ENCODE measurements at regions not wholly inside any gene's neighbourhood (a gene's known extent, or its start where the extent isn't known, plus 50 kb on each side); places are given as distances from the start of the nearest gene placed in this dataset.
"Not testable (repeated sequence)": the region's sequence is repeated elsewhere in the genome, so short reads cannot be mapped to it uniquely, and the experiment has no call there.

DNA sequence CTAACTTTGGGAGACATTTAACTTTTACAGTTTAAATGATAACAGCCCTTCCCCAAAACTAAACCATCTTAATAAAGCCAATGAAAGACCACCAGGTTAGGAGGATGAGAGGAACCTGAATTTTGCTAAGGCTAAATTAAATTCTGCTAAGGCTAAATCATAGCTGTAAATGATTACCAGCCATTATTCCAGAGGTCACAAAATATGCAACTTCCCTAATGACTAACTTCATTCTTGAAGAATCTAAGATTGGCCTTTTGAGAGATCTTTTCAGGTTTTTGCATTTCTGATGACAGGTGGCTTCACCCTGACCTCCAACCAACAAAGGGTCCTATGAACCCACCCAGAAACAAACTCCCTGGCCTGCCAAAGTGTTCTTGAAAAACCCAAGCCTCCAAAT lies 373.3 kb downstream of the IPMK start:
- no peaks in the 10 kb centered on the region for H3K36me3 ChIP-seq
- no peaks in the 10 kb centered on the region for H3K27me3 ChIP-seq
- no peak for TF ChIP-seq Cebpa-rat (IDR thresholded peaks at IDR 0.05)
- H4K20me1 ChIP-seq = no peaks in the 10 kb centered on the region
- H3K4me2 ChIP-seq = no peak overlapping the region
- H3K4me1 ChIP-seq = no peaks in the 10 kb centered on the region
- H3K27ac ChIP-seq = no peak overlapping the region
- H3K9me3 ChIP-seq = no peaks in the 10 kb centered on the region
- H3K9ac ChIP-seq = no peak overlapping the region
- no peak overlapping the region for H3K4me3 ChIP-seq

DNA sequence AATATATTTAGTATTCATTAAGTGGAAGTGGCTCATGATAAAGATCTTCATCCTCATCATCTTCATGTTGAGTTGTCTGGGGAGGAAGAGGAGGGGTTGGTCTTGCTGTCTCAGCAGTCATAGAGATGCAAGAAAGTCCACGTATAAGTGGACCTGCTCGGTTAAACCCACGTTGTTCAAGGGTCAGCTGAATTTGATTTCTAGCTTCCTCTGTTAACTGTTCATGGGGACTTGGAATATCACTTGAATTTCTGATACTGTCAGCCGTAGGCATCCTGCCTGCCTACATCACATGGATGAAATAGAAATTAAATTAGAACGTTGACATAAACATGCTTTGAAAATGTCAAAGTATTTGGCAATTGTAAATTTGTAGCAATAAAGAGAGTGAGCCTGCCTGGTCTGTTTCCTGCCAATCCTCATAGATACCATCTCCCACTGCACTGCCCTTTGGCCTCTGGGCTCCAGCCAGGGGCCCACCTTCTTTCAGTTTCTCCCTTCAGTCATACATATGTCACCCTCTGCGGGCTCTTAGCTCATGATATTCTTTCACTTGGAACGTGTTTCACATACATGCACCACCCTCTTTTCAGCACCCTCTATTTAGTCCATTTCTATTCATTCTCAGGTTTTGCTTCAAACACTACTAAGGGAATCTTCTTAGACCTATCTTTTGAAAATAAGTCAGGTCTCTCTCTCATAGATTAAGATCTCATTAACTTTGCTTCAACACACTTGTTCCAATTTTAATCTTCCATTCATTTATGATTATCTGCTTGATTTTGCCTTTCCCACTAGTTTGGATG lies 376.3 kb downstream of the IPMK start:
- no peak overlapping the region for H3K4me3 ChIP-seq
- H3K9ac ChIP-seq = no peak overlapping the region
- H3K4me1 ChIP-seq = no peaks in the 10 kb centered on the region
- TF ChIP-seq Cebpa-rat (IDR thresholded peaks at IDR 0.05) = no peak
- no peak overlapping the region for H3K27ac ChIP-seq
- H3K4me2 ChIP-seq = no peak overlapping the region
- H3K27me3 ChIP-seq = no peaks in the 10 kb centered on the region
- H4K20me1 ChIP-seq = no peaks in the 10 kb centered on the region
- no peaks in the 10 kb centered on the region for H3K36me3 ChIP-seq
- no peaks in the 10 kb centered on the region for H3K9me3 ChIP-seq

DNA sequence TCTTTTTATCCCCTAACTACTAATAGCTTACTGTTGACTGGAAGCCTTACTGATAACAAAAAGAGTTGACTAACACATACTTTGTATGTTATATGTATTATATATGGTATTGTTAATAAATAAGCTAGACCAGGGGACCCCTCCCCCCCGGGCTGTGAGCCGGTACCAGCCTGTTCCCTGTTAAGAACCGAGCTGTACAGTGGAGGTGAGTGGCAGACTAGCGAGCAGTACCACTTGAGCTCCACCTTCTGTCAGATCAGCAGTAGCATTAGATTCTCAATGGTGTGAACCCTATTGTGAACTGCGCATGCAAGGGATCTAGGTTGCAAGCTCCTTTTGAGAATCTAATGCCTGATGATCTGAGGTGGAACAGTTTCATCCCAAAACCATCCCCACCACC lies 377.0 kb downstream of the IPMK start:
- Histone ChIP-seq H3K4me1 (no peaks in the 10 kb centered on the region), H3K4me3 (no peak overlapping the region)
- TF ChIP-seq Cebpa-rat (IDR thresholded peaks at IDR 0.05) = no peak

DNA sequence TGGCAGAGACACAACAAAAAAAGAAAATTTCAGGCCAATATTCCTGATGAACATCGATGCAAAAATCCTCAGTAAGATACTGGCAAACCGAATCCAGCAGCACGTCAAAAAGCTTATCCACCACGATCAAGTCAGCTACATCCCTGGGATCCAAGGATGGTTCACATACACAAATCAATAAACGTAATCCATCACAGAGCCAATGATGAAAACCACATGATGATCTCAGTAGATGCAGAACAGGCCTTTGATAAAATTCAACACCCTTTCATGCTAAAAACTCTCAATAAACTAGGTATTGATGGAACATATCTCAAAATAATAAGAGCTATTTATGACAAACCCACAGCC lies 382.1 kb downstream of the IPMK start:
- not testable (repeated sequence) for H3K36me3 ChIP-seq, H3K27ac ChIP-seq, H4K20me1 ChIP-seq, H3K27me3 ChIP-seq, H3K9me3 ChIP-seq, H3K4me3 ChIP-seq, H3K4me1 ChIP-seq, H3K4me2 ChIP-seq, H3K9ac ChIP-seq

More for the DNA sequence above, 377.0 kb downstream of the IPMK start:
- no peak overlapping the region for H3K9ac ChIP-seq
- no peak overlapping the region for H3K4me2 ChIP-seq
- no peaks in the 10 kb centered on the region for H3K36me3 ChIP-seq
- H3K27me3 ChIP-seq = no peaks in the 10 kb centered on the region
- H3K9me3 ChIP-seq = no peaks in the 10 kb centered on the region
- no peak overlapping the region for H3K27ac ChIP-seq
- no peaks in the 10 kb centered on the region for H4K20me1 ChIP-seq

DNA sequence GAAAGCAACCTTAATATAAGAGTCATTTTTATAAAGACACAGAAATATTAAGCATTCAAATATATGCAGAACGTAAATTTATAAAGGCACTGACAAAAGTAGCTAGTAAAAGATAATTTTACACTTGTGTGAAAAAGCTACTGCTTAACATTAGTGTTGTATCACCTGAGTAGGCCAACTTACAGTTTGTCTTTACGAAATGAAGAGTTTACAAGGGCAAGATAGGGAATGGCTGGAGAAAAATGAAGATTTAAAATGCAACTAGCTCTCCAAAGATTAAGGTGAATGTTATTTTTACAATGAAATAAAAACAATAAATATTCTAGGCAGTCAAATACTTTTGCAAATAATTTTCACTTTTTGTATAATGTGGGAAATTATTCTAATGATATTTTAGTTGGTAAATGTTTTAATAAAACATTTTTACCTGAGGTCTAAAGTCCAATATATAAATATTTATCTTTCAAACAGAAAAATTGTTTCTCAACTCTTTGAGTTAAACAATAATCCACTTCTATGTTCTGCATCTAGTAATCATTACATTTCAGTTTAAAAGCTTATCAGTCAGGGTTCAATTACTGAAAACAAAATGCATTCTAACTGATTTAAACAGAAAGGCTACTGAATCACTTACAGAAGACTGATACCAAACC lies 382.6 kb downstream of the IPMK start:
- TF ChIP-seq Cebpa-rat (IDR thresholded peaks at IDR 0.05) = no peak
- H3K27me3 ChIP-seq = no peaks in the 10 kb centered on the region

DNA sequence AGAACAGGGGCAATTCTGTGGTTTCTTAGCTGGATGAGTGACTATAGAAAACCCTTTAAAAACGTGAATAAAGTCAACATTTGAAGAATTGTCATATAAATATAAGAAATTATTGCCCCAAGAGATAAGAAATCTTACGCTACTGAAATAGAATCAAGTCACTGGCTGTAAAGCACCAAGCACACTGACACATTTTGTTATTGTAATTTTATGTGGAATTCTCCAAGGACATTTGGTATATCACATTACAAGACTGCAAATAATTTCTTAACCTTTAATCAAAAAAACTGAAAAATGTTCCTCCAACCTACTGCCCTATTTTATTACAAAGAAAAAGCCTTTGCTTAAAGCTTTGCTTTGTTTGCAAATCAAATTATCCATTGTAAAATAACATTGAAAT lies 383.3 kb downstream of the IPMK start:
- Histone ChIP-seq H4K20me1 (no peaks in the 10 kb centered on the region), H3K4me2 (no peak overlapping the region), H3K9ac (no peak overlapping the region)

More for the DNA sequence above, 382.6 kb downstream of the IPMK start:
- Histone ChIP-seq H3K4me3 (no peak overlapping the region), H3K9ac (no peak overlapping the region), H4K20me1 (no peaks in the 10 kb centered on the region), H3K4me1 (no peaks in the 10 kb centered on the region), H3K9me3 (no peaks in the 10 kb centered on the region), H3K27ac (no peak overlapping the region), H3K4me2 (no peak overlapping the region), H3K36me3 (no peaks in the 10 kb centered on the region)

DNA sequence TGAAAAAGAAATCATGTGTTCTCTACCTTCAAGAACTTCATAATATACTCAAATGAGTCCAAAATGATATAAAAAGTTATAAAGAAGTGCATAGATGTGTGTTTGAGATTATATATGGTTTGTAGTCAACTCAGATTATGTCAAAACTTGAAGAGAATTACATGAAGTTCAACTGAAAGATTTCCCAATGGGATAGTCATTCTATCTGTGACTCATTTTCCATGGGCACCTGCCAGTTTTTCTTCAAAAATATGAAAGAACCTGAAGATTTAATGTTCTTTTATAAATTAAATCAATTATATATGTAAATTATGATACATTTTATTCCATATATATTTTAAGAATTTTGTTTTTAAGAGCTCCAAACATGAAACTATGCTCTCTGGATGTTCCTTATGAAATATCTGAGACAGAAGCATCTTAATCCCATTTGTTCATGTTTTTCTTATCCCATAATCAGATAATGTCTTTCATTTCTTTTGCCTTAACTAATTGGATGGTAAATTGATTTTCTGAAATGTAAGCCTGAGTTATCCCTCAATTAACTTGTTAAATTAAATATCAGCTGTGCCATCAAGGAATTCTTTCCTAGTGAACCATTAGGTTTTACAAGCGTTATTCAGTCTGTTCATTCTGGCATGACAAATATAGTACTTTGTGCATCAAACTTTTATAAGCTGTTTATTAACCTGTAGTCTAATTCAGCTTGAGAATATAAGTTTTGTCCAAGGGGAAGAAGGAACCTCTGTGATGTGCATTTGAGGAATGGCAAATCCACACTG lies 387.1 kb downstream of the IPMK start:
- no peak overlapping the region for H3K4me3 ChIP-seq
- no peaks in the 10 kb centered on the region for H3K4me1 ChIP-seq

More for the DNA sequence above, 383.3 kb downstream of the IPMK start:
- no peaks in the 10 kb centered on the region for H3K36me3 ChIP-seq
- H3K27ac ChIP-seq = no peak overlapping the region
- no peaks in the 10 kb centered on the region for H3K4me1 ChIP-seq
- H3K27me3 ChIP-seq = no peaks in the 10 kb centered on the region
- no peak overlapping the region for H3K4me3 ChIP-seq
- TF ChIP-seq Cebpa-rat (IDR thresholded peaks at IDR 0.05) = no peak
- H3K9me3 ChIP-seq = no peaks in the 10 kb centered on the region

DNA sequence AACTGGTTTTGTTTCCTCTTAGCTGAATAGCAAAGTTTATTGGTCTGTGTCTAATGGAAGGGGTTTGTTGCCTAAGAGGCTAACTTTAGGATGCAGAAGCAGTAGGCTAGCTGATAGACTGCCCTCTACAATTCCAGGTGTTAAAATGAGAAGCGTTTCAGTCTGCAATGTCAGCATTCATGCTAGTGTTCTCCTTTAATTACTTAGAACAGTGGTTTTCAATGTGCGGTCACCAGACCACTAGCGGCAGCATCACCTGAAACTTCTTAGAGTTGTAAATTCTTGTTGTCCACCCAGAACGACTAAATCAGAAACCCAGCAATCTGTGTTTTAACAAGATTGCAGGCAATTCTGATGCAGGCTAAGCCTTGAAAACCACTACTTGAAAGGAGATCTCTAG lies 392.9 kb downstream of the IPMK start:
- Histone ChIP-seq H3K36me3 (no peaks in the 10 kb centered on the region), H3K4me2 (no peak overlapping the region), H3K4me1 (no peaks in the 10 kb centered on the region), H3K27ac (no peak overlapping the region), H3K9ac (no peak overlapping the region), H3K4me3 (no peak overlapping the region), H3K27me3 (no peaks in the 10 kb centered on the region), H3K9me3 (no peaks in the 10 kb centered on the region), H4K20me1 (no peaks in the 10 kb centered on the region)
- no peak for TF ChIP-seq Cebpa-rat (IDR thresholded peaks at IDR 0.05)

More for the DNA sequence above, 387.1 kb downstream of the IPMK start:
- H3K27ac ChIP-seq = no peak overlapping the region
- no peak overlapping the region for H3K9ac ChIP-seq
- H3K36me3 ChIP-seq = no peaks in the 10 kb centered on the region
- no peak overlapping the region for H3K4me2 ChIP-seq
- H4K20me1 ChIP-seq = no peaks in the 10 kb centered on the region
- H3K9me3 ChIP-seq = no peaks in the 10 kb centered on the region
- TF ChIP-seq Cebpa-rat (IDR thresholded peaks at IDR 0.05) = no peak
- no peaks in the 10 kb centered on the region for H3K27me3 ChIP-seq

DNA sequence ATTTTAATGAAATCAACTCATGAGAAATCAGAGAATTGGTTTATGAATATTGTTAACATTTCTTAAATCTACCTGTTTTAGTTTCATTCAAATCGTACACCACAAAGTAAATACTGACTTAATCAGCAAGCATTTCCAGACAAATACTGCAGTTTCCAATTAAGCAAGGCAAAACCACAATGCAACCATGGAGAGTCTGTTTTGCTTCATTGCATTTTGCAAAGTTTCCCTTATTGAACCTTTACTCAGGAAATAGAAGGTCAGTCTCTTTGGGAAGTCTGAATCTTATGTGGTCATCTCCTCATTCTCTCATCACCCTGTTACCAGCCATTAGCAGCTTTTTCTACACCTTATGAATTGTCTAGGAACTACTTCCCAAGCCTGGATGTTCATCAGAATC lies 400.5 kb downstream of the IPMK start:
- no peak for TF ChIP-seq Cebpa-rat (IDR thresholded peaks at IDR 0.05)
- H3K9ac ChIP-seq = no peak overlapping the region
- no peaks in the 10 kb centered on the region for H3K36me3 ChIP-seq
- H3K9me3 ChIP-seq = no peaks in the 10 kb centered on the region
- H3K4me1 ChIP-seq = no peaks in the 10 kb centered on the region
- no peak overlapping the region for H3K4me2 ChIP-seq
- no peaks in the 10 kb centered on the region for H3K27me3 ChIP-seq
- no peak overlapping the region for H3K4me3 ChIP-seq
- H4K20me1 ChIP-seq = no peaks in the 10 kb centered on the region
- no peak overlapping the region for H3K27ac ChIP-seq

Data from BLaER1 (cell line).